ENCODE measurements at regions not wholly inside any gene's neighbourhood (a gene's known extent, or its start where the extent isn't known, plus 50 kb on each side); places are given as distances from the start of the nearest gene placed in this dataset.
A peak's percentile ranks its signal among the peaks of the same experiment; 100 is the strongest.

GRCh38 chr13:62631619-62632018 is 1216.0 kb upstream of the PCDH20 start:
- Histone ChIP-seq H3K4me1 (ENCODE audit: control insufficient read depth in 3 of 3, insufficient read depth in 2 of 3, low read depth in 1 of 3, low read length in 2 of 3) (no peaks in the 10 kb centered on the region), H3K27me3 (ENCODE audit: control insufficient read depth in 3 of 3, insufficient read depth in 3 of 3, low read length in 3 of 3) (no peaks in the 10 kb centered on the region), H3K27ac (ENCODE audit: low read depth in 1 of 3, low read length in 2 of 3) (no peak overlapping the region), H3K36me3 (ENCODE audit: control insufficient read depth in 3 of 3, insufficient read depth in 2 of 3, low read depth in 1 of 3, low read length in 3 of 3) (no peaks in the 10 kb centered on the region), H3K9me3 (ENCODE audit: control insufficient read depth in 2 of 2, insufficient read depth in 1 of 2, low read depth in 1 of 2, low read length in 1 of 2) (no peaks in the 10 kb centered on the region), H3K4me3 (ENCODE audit: low read depth in 1 of 3, low read length in 3 of 3) (no peak overlapping the region)
- FAIRE-seq: no peak
- DNase-seq: no peak
- WGBS, 3 donors: 76 to 92% (median 85%) methylated on average over 2 of the region's 2 CpGs

GRCh38 chr13:62631124-62631523 is 1215.5 kb upstream of the PCDH20 start:
- no peaks in the 10 kb centered on the region for H3K27me3 ChIP-seq (ENCODE audit: control insufficient read depth in 3 of 3, insufficient read depth in 3 of 3, low read length in 3 of 3)
- no peak overlapping the region for H3K4me3 ChIP-seq (ENCODE audit: low read depth in 1 of 3, low read length in 3 of 3)
- no peak for FAIRE-seq

GRCh38 chr13:62629618-62630017 is 1214.0 kb upstream of the PCDH20 start:
- peak; percentile 10 to 47 for DNase-seq
- no peaks in the 10 kb centered on the region for H3K27me3 ChIP-seq (ENCODE audit: control insufficient read depth in 3 of 3, insufficient read depth in 3 of 3, low read length in 3 of 3)
- no peak for FAIRE-seq
- no peak overlapping the region for H3K4me3 ChIP-seq (ENCODE audit: low read depth in 1 of 3, low read length in 3 of 3)
- WGBS, 3 donors: 16 to 70% (median 41%) methylated on average over 3 of the region's 3 CpGs
- H3K27ac ChIP-seq (ENCODE audit: low read depth in 1 of 3, low read length in 2 of 3): no peak overlapping the region
- no peaks in the 10 kb centered on the region for H3K4me1 ChIP-seq (ENCODE audit: control insufficient read depth in 3 of 3, insufficient read depth in 2 of 3, low read depth in 1 of 3, low read length in 2 of 3)
- peaks cover 0 to 6% of the 10 kb centered on the region in 2 donors for H3K9me3 ChIP-seq (ENCODE audit: control insufficient read depth in 2 of 2, insufficient read depth in 1 of 2, low read depth in 1 of 2, low read length in 1 of 2)
- no peaks in the 10 kb centered on the region for H3K36me3 ChIP-seq (ENCODE audit: control insufficient read depth in 3 of 3, insufficient read depth in 2 of 3, low read depth in 1 of 3, low read length in 3 of 3)

More at GRCh38 chr13:62631124-62631523, 1215.5 kb upstream of the PCDH20 start:
- H3K9me3 ChIP-seq (ENCODE audit: control insufficient read depth in 2 of 2, insufficient read depth in 1 of 2, low read depth in 1 of 2, low read length in 1 of 2): no peaks in the 10 kb centered on the region
- H3K4me1 ChIP-seq (ENCODE audit: control insufficient read depth in 3 of 3, insufficient read depth in 2 of 3, low read depth in 1 of 3, low read length in 2 of 3): no peaks in the 10 kb centered on the region
- H3K36me3 ChIP-seq (ENCODE audit: control insufficient read depth in 3 of 3, insufficient read depth in 2 of 3, low read depth in 1 of 3, low read length in 3 of 3): no peaks in the 10 kb centered on the region
- no peak for DNase-seq
- H3K27ac ChIP-seq (ENCODE audit: low read depth in 1 of 3, low read length in 2 of 3): no peak overlapping the region

- WGBS, 3 donors: 88 to 93% (median 88%) methylated on average over 15 of the region's 15 CpGs
Observed at GRCh38 chr13:62627226-62627625, 1211.6 kb upstream of the PCDH20 start.

GRCh38 chr13:62626771-62627170 is 1211.1 kb upstream of the PCDH20 start:
- H3K27ac ChIP-seq (ENCODE audit: low read depth in 1 of 3, low read length in 2 of 3): no peak overlapping the region
- no peaks in the 10 kb centered on the region for H3K36me3 ChIP-seq (ENCODE audit: control insufficient read depth in 3 of 3, insufficient read depth in 2 of 3, low read depth in 1 of 3, low read length in 3 of 3)
- DNase-seq (no peak), FAIRE-seq (no peak)
- WGBS, 3 donors: 54 to 78% (median 64%) methylated on average over 5 of the region's 5 CpGs
- no peaks in the 10 kb centered on the region for H3K27me3 ChIP-seq (ENCODE audit: control insufficient read depth in 3 of 3, insufficient read depth in 3 of 3, low read length in 3 of 3)
- no peak overlapping the region for H3K4me3 ChIP-seq (ENCODE audit: low read depth in 1 of 3, low read length in 3 of 3)
- H3K9me3 ChIP-seq (ENCODE audit: control insufficient read depth in 2 of 2, insufficient read depth in 1 of 2, low read depth in 1 of 2, low read length in 1 of 2): peaks cover 0 to 6% of the 10 kb centered on the region in 2 donors
- H3K4me1 ChIP-seq (ENCODE audit: control insufficient read depth in 3 of 3, insufficient read depth in 2 of 3, low read depth in 1 of 3, low read length in 2 of 3): no peaks in the 10 kb centered on the region

More at GRCh38 chr13:62627226-62627625, 1211.6 kb upstream of the PCDH20 start:
- H3K4me3 ChIP-seq (ENCODE audit: low read depth in 1 of 3, low read length in 3 of 3): no peak overlapping the region
- no peak overlapping the region for H3K27ac ChIP-seq (ENCODE audit: low read depth in 1 of 3, low read length in 2 of 3)
- DNase-seq (no peak), FAIRE-seq (no peak)
- H3K4me1 ChIP-seq (ENCODE audit: control insufficient read depth in 3 of 3, insufficient read depth in 2 of 3, low read depth in 1 of 3, low read length in 2 of 3): no peaks in the 10 kb centered on the region
- no peaks in the 10 kb centered on the region for H3K27me3 ChIP-seq (ENCODE audit: control insufficient read depth in 3 of 3, insufficient read depth in 3 of 3, low read length in 3 of 3)
- H3K36me3 ChIP-seq (ENCODE audit: control insufficient read depth in 3 of 3, insufficient read depth in 2 of 3, low read depth in 1 of 3, low read length in 3 of 3): no peaks in the 10 kb centered on the region
- H3K9me3 ChIP-seq (ENCODE audit: control insufficient read depth in 2 of 2, insufficient read depth in 1 of 2, low read depth in 1 of 2, low read length in 1 of 2): peaks cover 0 to 6% of the 10 kb centered on the region in 2 donors

GRCh38 chr13:62625214-62625881 is 1209.7 kb upstream of the PCDH20 start:
- H3K27me3 ChIP-seq (ENCODE audit: control insufficient read depth in 3 of 3, insufficient read depth in 3 of 3, low read length in 3 of 3): no peaks in the 10 kb centered on the region
- no peak for FAIRE-seq
- peaks cover 0 to 6% of the 10 kb centered on the region in 2 donors for H3K9me3 ChIP-seq (ENCODE audit: control insufficient read depth in 2 of 2, insufficient read depth in 1 of 2, low read depth in 1 of 2, low read length in 1 of 2)
- H3K4me3 ChIP-seq (ENCODE audit: low read depth in 1 of 3, low read length in 3 of 3): no peak overlapping the region
- no peak overlapping the region for H3K27ac ChIP-seq (ENCODE audit: low read depth in 1 of 3, low read length in 2 of 3)
- H3K4me1 ChIP-seq (ENCODE audit: control insufficient read depth in 3 of 3, insufficient read depth in 2 of 3, low read depth in 1 of 3, low read length in 2 of 3): no peaks in the 10 kb centered on the region
- no peaks in the 10 kb centered on the region for H3K36me3 ChIP-seq (ENCODE audit: control insufficient read depth in 3 of 3, insufficient read depth in 2 of 3, low read depth in 1 of 3, low read length in 3 of 3)
- WGBS, 3 donors: 89 to 91% (median 90%) methylated on average over 15 of the region's 15 CpGs
- DNase-seq: no peak

- Histone ChIP-seq H3K9me3 (ENCODE audit: control insufficient read depth in 2 of 2, insufficient read depth in 1 of 2, low read depth in 1 of 2, low read length in 1 of 2) (no peaks in the 10 kb centered on the region), H3K36me3 (ENCODE audit: control insufficient read depth in 3 of 3, insufficient read depth in 2 of 3, low read depth in 1 of 3, low read length in 3 of 3) (no peaks in the 10 kb centered on the region), H3K4me3 (ENCODE audit: low read depth in 1 of 3, low read length in 3 of 3) (no peak overlapping the region), H3K27ac (ENCODE audit: low read depth in 1 of 3, low read length in 2 of 3) (no peak overlapping the region), H3K27me3 (ENCODE audit: control insufficient read depth in 3 of 3, insufficient read depth in 3 of 3, low read length in 3 of 3) (no peaks in the 10 kb centered on the region), H3K4me1 (ENCODE audit: control insufficient read depth in 3 of 3, insufficient read depth in 2 of 3, low read depth in 1 of 3, low read length in 2 of 3) (no peaks in the 10 kb centered on the region)
- WGBS, 3 donors: 76 to 87% (median 86%) methylated on average over 1 of the region's 1 CpG
- no peak for FAIRE-seq
- DNase-seq: no peak
Observed at GRCh38 chr13:62613819-62614218, 1198.2 kb upstream of the PCDH20 start.

- Histone ChIP-seq H3K4me1 (ENCODE audit: control insufficient read depth in 3 of 3, insufficient read depth in 2 of 3, low read depth in 1 of 3, low read length in 2 of 3) (no peaks in the 10 kb centered on the region), H3K36me3 (ENCODE audit: control insufficient read depth in 3 of 3, insufficient read depth in 2 of 3, low read depth in 1 of 3, low read length in 3 of 3) (no peaks in the 10 kb centered on the region), H3K27ac (ENCODE audit: low read depth in 1 of 3, low read length in 2 of 3) (no peak overlapping the region), H3K4me3 (ENCODE audit: low read depth in 1 of 3, low read length in 3 of 3) (no peak overlapping the region), H3K9me3 (ENCODE audit: control insufficient read depth in 2 of 2, insufficient read depth in 1 of 2, low read depth in 1 of 2, low read length in 1 of 2) (no peaks in the 10 kb centered on the region), H3K27me3 (ENCODE audit: control insufficient read depth in 3 of 3, insufficient read depth in 3 of 3, low read length in 3 of 3) (no peaks in the 10 kb centered on the region)
- FAIRE-seq (no peak), DNase-seq (no peak)
- WGBS, 3 donors: 71 to 86% (median 83%) methylated on average over 2 of the region's 2 CpGs
Observed at GRCh38 chr13:62611343-62611742, 1195.7 kb upstream of the PCDH20 start.

GRCh38 chr13:62598708-62599107 is 1183.1 kb upstream of the PCDH20 start:
- Histone ChIP-seq H3K27ac (ENCODE audit: low read depth in 1 of 3, low read length in 2 of 3) (no peak overlapping the region), H3K27me3 (ENCODE audit: control insufficient read depth in 3 of 3, insufficient read depth in 3 of 3, low read length in 3 of 3) (no peaks in the 10 kb centered on the region), H3K4me1 (ENCODE audit: control insufficient read depth in 3 of 3, insufficient read depth in 2 of 3, low read depth in 1 of 3, low read length in 2 of 3) (no peaks in the 10 kb centered on the region), H3K9me3 (ENCODE audit: control insufficient read depth in 2 of 2, insufficient read depth in 1 of 2, low read depth in 1 of 2, low read length in 1 of 2) (no peaks in the 10 kb centered on the region), H3K36me3 (ENCODE audit: control insufficient read depth in 3 of 3, insufficient read depth in 2 of 3, low read depth in 1 of 3, low read length in 3 of 3) (no peaks in the 10 kb centered on the region), H3K4me3 (ENCODE audit: low read depth in 1 of 3, low read length in 3 of 3) (no peak overlapping the region)
- no peak for FAIRE-seq
- no peak for DNase-seq
- 60 to 76% (median 71%) methylated on average over 5 of the region's 5 CpGs for WGBS, 3 donors
